ENCODE measurements at regions not wholly inside any gene's neighbourhood (a gene's known extent, or its start where the extent isn't known, plus 50 kb on each side); places are given as distances from the start of the nearest gene placed in this dataset.
"Not testable (repeated sequence)": the region's sequence is repeated elsewhere in the genome, so short reads cannot be mapped to it uniquely, and the experiment has no call there.

- DNase-seq, result no peak
These were observed 158.8 kb upstream of the GADL1 start for GRCh38 chr3:31053299-31053698.

GRCh38 chr3:31054032-31054431 is 159.6 kb upstream of the GADL1 start:
- no peak for DNase-seq

GRCh38 chr3:31055757-31056156 is 161.3 kb upstream of the GADL1 start:
- no peak for DNase-seq

GRCh38 chr3:31057891-31058290 is 163.4 kb upstream of the GADL1 start:
- no peak for DNase-seq

GRCh38 chr3:31064021-31064420 is 169.6 kb upstream of the GADL1 start:
- no peak for DNase-seq

- no peak for DNase-seq
These were observed 171.3 kb upstream of the GADL1 start for GRCh38 chr3:31065765-31066164.

- no peak for DNase-seq
These were observed 172.5 kb upstream of the GADL1 start for GRCh38 chr3:31067004-31067403.

- no peak for DNase-seq
These were observed 181.0 kb upstream of the GADL1 start for GRCh38 chr3:31075471-31075870.

GRCh38 chr3:31075876-31076275 is 181.4 kb upstream of the GADL1 start:
- no peak for DNase-seq

GRCh38 chr3:31077021-31077601 is 182.7 kb upstream of the GADL1 start:
- no peak for DNase-seq

- no peak for DNase-seq
These were observed 183.4 kb upstream of the GADL1 start for GRCh38 chr3:31077826-31078225.

GRCh38 chr3:31079689-31080088 is 185.2 kb upstream of the GADL1 start:
- no peak for DNase-seq

GRCh38 chr3:31081018-31081662 is 186.7 kb upstream of the GADL1 start:
- no peak for DNase-seq

- DNase-seq, result no peak
These were observed 191.7 kb upstream of the GADL1 start for GRCh38 chr3:31086148-31086547.

GRCh38 chr3:31086698-31087097 is 192.2 kb upstream of the GADL1 start:
- no peak for DNase-seq

GRCh38 chr3:31091748-31092147 is 197.3 kb upstream of the GADL1 start:
- DNase-seq, result no peak

- no peak for DNase-seq
These were observed 198.5 kb upstream of the GADL1 start for GRCh38 chr3:31092748-31093589.

GRCh38 chr3:31093606-31094005 is 199.1 kb upstream of the GADL1 start:
- DNase-seq, result no peak

GRCh38 chr3:31094048-31094447 is 199.6 kb upstream of the GADL1 start:
- DNase-seq, result no peak

GRCh38 chr3:31095255-31095654 is 200.8 kb upstream of the GADL1 start:
- no peak for DNase-seq

- DNase-seq, result no peak
These were observed 202.4 kb upstream of the GADL1 start for GRCh38 chr3:31096661-31097395.

GRCh38 chr3:31100519-31100918 is 206.1 kb upstream of the GADL1 start:
- DNase-seq, result no peak

- not testable (repeated sequence) for DNase-seq
These were observed 206.8 kb upstream of the GADL1 start for GRCh38 chr3:31101285-31101684.

All from 8988T (cell line).